ENCODE measurements at regions not wholly inside any gene's neighbourhood (a gene's known extent, or its start where the extent isn't known, plus 50 kb on each side); places are given as distances from the start of the nearest gene placed in this dataset.

DNA sequence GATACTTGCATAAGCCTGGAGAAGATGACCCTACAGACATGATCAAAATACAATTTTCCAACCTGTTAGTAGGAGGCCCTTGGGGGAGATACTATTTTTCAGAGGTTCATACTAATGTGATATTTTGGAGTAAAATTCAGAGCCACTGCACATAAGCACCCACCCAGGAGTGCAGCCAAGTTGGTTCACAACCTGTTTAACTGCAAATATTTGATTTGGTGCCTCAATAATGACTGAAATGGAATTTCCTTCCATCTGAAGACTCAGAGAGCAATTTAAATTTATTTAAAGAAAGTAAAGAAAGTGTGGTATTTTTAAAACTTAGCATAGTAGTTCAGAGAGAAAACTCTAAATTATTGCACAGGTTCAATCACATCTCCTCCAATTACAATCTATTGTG, 77.5 kb upstream of the FBN2 start:
- Mint-ChIP-seq H3K36me3 (ENCODE audit: low read depth, unreplicated experiment) (no peaks in the 10 kb centered on the region), H3K27me3 (ENCODE audit: unreplicated experiment) (no peaks in the 10 kb centered on the region), H3K4me3 (ENCODE audit: unreplicated experiment) (no peak overlapping the region), H3K27ac (ENCODE audit: unreplicated experiment) (no peak overlapping the region), H3K4me1 (ENCODE audit: unreplicated experiment) (no peaks in the 10 kb centered on the region), H3K9me3 (ENCODE audit: unreplicated experiment) (no peaks in the 10 kb centered on the region)
- DNase-seq (ENCODE audit: low spot score): no peak
- TF ChIP-seq, protein P1, sequence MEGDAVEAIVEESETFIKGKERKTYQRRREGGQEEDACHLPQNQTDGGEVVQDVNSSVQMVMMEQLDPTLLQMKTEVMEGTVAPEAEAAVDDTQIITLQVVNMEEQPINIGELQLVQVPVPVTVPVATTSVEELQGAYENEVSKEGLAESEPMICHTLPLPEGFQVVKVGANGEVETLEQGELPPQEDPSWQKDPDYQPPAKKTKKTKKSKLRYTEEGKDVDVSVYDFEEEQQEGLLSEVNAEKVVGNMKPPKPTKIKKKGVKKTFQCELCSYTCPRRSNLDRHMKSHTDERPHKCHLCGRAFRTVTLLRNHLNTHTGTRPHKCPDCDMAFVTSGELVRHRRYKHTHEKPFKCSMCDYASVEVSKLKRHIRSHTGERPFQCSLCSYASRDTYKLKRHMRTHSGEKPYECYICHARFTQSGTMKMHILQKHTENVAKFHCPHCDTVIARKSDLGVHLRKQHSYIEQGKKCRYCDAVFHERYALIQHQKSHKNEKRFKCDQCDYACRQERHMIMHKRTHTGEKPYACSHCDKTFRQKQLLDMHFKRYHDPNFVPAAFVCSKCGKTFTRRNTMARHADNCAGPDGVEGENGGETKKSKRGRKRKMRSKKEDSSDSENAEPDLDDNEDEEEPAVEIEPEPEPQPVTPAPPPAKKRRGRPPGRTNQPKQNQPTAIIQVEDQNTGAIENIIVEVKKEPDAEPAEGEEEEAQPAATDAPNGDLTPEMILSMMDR (IDR thresholded peaks at IDR 0.05; ENCODE audit: unreplicated experiment): no peak

DNA sequence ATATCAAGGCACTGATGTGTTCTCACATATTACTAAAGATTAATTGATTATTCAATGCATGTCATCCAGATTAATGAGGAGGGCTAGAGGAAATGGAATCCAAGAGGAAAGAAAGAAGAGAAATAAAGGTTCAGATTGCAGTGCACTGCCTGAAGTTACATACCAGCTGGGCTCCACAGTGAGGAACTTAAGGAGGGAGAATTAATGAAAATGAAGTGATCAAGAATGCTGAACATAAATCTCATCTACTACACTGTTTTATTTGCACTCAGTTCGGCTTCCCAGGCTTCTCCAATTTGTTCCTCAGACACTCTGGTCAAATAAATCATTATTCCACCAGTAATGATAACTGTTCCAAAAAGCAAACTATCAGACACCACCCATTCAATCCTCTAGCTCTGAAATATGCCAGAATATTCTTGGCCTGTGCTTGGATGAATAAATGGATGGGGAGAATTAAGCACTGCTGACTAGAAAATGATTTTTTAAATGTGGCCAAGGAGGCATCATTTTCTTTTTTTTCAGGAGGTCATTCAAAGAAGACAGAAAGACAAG, 88.6 kb upstream of the FBN2 start:
- H3K27ac Mint-ChIP-seq (ENCODE audit: unreplicated experiment): no peak overlapping the region
- no peaks in the 10 kb centered on the region for H3K36me3 Mint-ChIP-seq (ENCODE audit: low read depth, unreplicated experiment)
- no peaks in the 10 kb centered on the region for H3K27me3 Mint-ChIP-seq (ENCODE audit: unreplicated experiment)
- H3K4me3 Mint-ChIP-seq (ENCODE audit: unreplicated experiment): no peak overlapping the region
- no peak for DNase-seq (ENCODE audit: low spot score)
- no peaks in the 10 kb centered on the region for H3K9me3 Mint-ChIP-seq (ENCODE audit: unreplicated experiment)
- H3K4me1 Mint-ChIP-seq (ENCODE audit: unreplicated experiment): no peaks in the 10 kb centered on the region
- TF ChIP-seq, protein P1 (IDR thresholded peaks at IDR 0.05; ENCODE audit: unreplicated experiment): no peak

DNA sequence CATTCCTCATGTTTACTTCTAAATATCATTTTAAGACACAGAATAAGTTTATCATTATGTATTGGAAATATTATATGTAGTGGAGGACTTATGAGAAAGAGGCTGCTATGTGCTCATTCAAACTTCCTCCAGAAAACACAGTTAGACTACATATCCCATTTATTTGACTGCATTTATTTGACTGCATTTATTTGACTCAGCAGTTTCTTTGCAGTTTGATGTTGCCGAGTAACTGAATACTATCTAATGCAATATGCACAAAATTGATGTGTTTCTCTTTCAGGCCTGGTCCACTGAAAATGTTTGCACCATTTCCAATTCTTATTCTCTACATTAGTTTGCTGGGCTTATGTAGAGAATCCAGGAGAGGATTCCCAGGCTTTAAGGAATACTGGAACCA, 89.9 kb upstream of the FBN2 start:
- no peak for DNase-seq (ENCODE audit: low spot score)
- Mint-ChIP-seq H3K4me1 (ENCODE audit: unreplicated experiment) (peaks cover 7% of the 10 kb centered on the region), H3K4me3 (ENCODE audit: unreplicated experiment) (no peak overlapping the region), H3K27ac (ENCODE audit: unreplicated experiment) (no peak overlapping the region), H3K27me3 (ENCODE audit: unreplicated experiment) (peaks cover 2% of the 10 kb centered on the region), H3K36me3 (ENCODE audit: low read depth, unreplicated experiment) (no peaks in the 10 kb centered on the region), H3K9me3 (ENCODE audit: unreplicated experiment) (no peaks in the 10 kb centered on the region)
- TF ChIP-seq, protein P1 (IDR thresholded peaks at IDR 0.05; ENCODE audit: unreplicated experiment): no peak

DNA sequence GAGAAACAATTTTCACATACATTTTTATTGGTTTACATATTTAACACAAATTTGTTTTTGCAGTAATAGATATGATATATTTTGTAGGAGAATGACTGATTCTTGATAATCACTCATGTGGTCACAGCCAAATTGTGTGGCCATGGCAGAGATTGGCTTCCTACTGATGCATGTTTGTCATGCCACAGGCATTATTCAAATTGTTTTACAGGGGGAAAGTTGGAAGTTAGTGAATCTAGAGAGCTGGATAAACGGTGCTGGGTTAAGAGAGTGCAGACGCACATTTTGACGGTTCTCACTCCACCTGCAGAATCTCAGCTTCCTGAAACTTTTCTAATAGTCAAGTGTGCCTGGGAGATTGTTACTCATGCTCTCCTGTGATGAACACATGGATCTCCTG, 91.1 kb upstream of the FBN2 start:
- TF ChIP-seq, protein P1 (IDR thresholded peaks at IDR 0.05; ENCODE audit: unreplicated experiment): no peak
- no peak for DNase-seq (ENCODE audit: low spot score)
- Mint-ChIP-seq H3K9me3 (ENCODE audit: unreplicated experiment) (no peaks in the 10 kb centered on the region), H3K4me1 (ENCODE audit: unreplicated experiment) (peaks cover 7% of the 10 kb centered on the region), H3K27ac (ENCODE audit: unreplicated experiment) (no peak overlapping the region), H3K36me3 (ENCODE audit: low read depth, unreplicated experiment) (no peaks in the 10 kb centered on the region), H3K27me3 (ENCODE audit: unreplicated experiment) (peaks cover 2% of the 10 kb centered on the region), H3K4me3 (ENCODE audit: unreplicated experiment) (no peak overlapping the region)

- Mint-ChIP-seq H3K27ac (ENCODE audit: unreplicated experiment) (no peak overlapping the region), H3K27me3 (ENCODE audit: unreplicated experiment) (peaks cover 2% of the 10 kb centered on the region), H3K4me3 (ENCODE audit: unreplicated experiment) (no peak overlapping the region), H3K4me1 (ENCODE audit: unreplicated experiment) (peaks cover 7% of the 10 kb centered on the region), H3K36me3 (ENCODE audit: low read depth, unreplicated experiment) (no peaks in the 10 kb centered on the region), H3K9me3 (ENCODE audit: unreplicated experiment) (no peaks in the 10 kb centered on the region)
- DNase-seq (ENCODE audit: low spot score): no peak
- TF ChIP-seq, protein P1 (IDR thresholded peaks at IDR 0.05; ENCODE audit: unreplicated experiment): no peak
Measured at GRCh38 chr5:128630121-128630520, 92.1 kb upstream of the FBN2 start.
